ENCODE measurements at regions not wholly inside any gene's neighbourhood (a gene's known extent, or its start where the extent isn't known, plus 50 kb on each side); places are given as distances from the start of the nearest gene placed in this dataset.

GRCh38 chr22:48646216-48646925, 1181.3 kb downstream of the BRD1 start:
- no peaks in the 10 kb centered on the region for H3K36me3 ChIP-seq (replicated peaks in 1 of 2; ENCODE audit: control extremely low read depth in 1 of 2, control insufficient read depth in 1 of 2, extremely low read depth in 1 of 2, insufficient read depth in 2 of 2, low read length in 1 of 2)
- no peaks in the 10 kb centered on the region for H4K20me1 ChIP-seq (ENCODE audit: control insufficient read depth, insufficient read depth, low read length, poor library complexity, severe bottlenecking)
- no peaks in the 10 kb centered on the region for H3K9me3 Mint-ChIP-seq (ENCODE audit: insufficient read depth)
- no peak overlapping the region for H2AFZ ChIP-seq (ENCODE audit: insufficient read depth, low read depth, low read length, poor library complexity, severe bottlenecking)
- DNase-seq (no peak), ATAC-seq (ENCODE audit: low read depth) (no peak)
- no peak overlapping the region for H3K4me3 ChIP-seq (ENCODE audit: control extremely low read depth in 1 of 5, extremely low read depth in 1 of 5, insufficient read depth in 1 of 5, low read depth in 2 of 5, low read length in 4 of 5)
- no peaks in the 10 kb centered on the region for H3K27me3 ChIP-seq (replicated peaks in 1 of 4; ENCODE audit: control extremely low read depth in 1 of 4, control insufficient read depth in 3 of 4, insufficient read depth in 4 of 4, low read length in 3 of 4)
- no peaks in the 10 kb centered on the region for H3K27me3 Mint-ChIP-seq
- POLR2A ChIA-PET: no interaction called here
- H3K9ac ChIP-seq (ENCODE audit: low read length): no peak overlapping the region
- H3K4me1 Mint-ChIP-seq: no peaks in the 10 kb centered on the region
- H3K9me3 ChIP-seq (ENCODE audit: control extremely low read depth in 1 of 3, control insufficient read depth in 2 of 3, insufficient read depth in 1 of 3, low read length in 2 of 3): peaks cover 0 to 14% (median 0%) of the 10 kb centered on the region in 3 donors
- TF ChIP-seq CTCF (IDR thresholded peaks at IDR 0.05) (no peak), EZH2 (IDR thresholded peaks at IDR 0.05; ENCODE audit: borderline replicate concordance, insufficient read depth, low read depth, low read length, poor library complexity, severe bottlenecking) (no peak)
- H3K27ac ChIP-seq (ENCODE audit: low read length in 2 of 2): no peak overlapping the region
- CTCF ChIA-PET: no interaction called here
- no peak overlapping the region for H3K4me3 Mint-ChIP-seq
- WGBS (ENCODE audit: insufficient coverage): 96% methylated on average over 42 of the region's 42 CpGs
- no peak overlapping the region for H3K4me2 ChIP-seq (replicated peaks; ENCODE audit: low read depth, low read length, poor library complexity, severe bottlenecking)
- no peak overlapping the region for H3K27ac Mint-ChIP-seq
- no peaks in the 10 kb centered on the region for H3K4me1 ChIP-seq (ENCODE audit: control insufficient read depth in 2 of 2, insufficient read depth in 2 of 2, low read length in 2 of 2)
- intact Hi-C loops (cut with micrococcal nuclease): no loop called here
- H3K79me2 ChIP-seq (ENCODE audit: control insufficient read depth, insufficient read depth, low read length): no peaks in the 10 kb centered on the region

- Mint-ChIP-seq H3K9me3 (ENCODE audit: insufficient read depth) (no peaks in the 10 kb centered on the region), H3K27ac (no peak overlapping the region), H3K4me1 (no peaks in the 10 kb centered on the region), H3K27me3 (no peaks in the 10 kb centered on the region), H3K4me3 (no peak overlapping the region)
- no peaks in the 10 kb centered on the region for H3K36me3 ChIP-seq (replicated peaks in 1 of 2; ENCODE audit: control extremely low read depth in 1 of 2, control insufficient read depth in 1 of 2, extremely low read depth in 1 of 2, insufficient read depth in 2 of 2, low read length in 1 of 2)
- H4K20me1 ChIP-seq (ENCODE audit: control insufficient read depth, insufficient read depth, low read length, poor library complexity, severe bottlenecking): no peaks in the 10 kb centered on the region
- no peaks in the 10 kb centered on the region for H3K27me3 ChIP-seq (replicated peaks in 1 of 4; ENCODE audit: control extremely low read depth in 1 of 4, control insufficient read depth in 3 of 4, insufficient read depth in 4 of 4, low read length in 3 of 4)
- no peaks in the 10 kb centered on the region for H3K79me2 ChIP-seq (ENCODE audit: control insufficient read depth, insufficient read depth, low read length)
- ChIA-PET POLR2A (no interaction called here), CTCF (no interaction called here)
- DNase-seq: no peak
- no peak overlapping the region for H3K4me3 ChIP-seq (ENCODE audit: control extremely low read depth in 1 of 5, extremely low read depth in 1 of 5, insufficient read depth in 1 of 5, low read depth in 2 of 5, low read length in 4 of 5)
- no peak overlapping the region for H3K9ac ChIP-seq (ENCODE audit: low read length)
- intact Hi-C loops (cut with micrococcal nuclease): no loop called here
- H3K4me1 ChIP-seq (ENCODE audit: control insufficient read depth in 2 of 2, insufficient read depth in 2 of 2, low read length in 2 of 2): no peaks in the 10 kb centered on the region
- H3K4me2 ChIP-seq (replicated peaks; ENCODE audit: low read depth, low read length, poor library complexity, severe bottlenecking): no peak overlapping the region
- TF ChIP-seq CTCF (IDR thresholded peaks at IDR 0.05) (no peak), EZH2 (IDR thresholded peaks at IDR 0.05; ENCODE audit: borderline replicate concordance, insufficient read depth, low read depth, low read length, poor library complexity, severe bottlenecking) (no peak)
- H2AFZ ChIP-seq (ENCODE audit: insufficient read depth, low read depth, low read length, poor library complexity, severe bottlenecking): no peak overlapping the region
- ATAC-seq (ENCODE audit: low read depth): no peak
- WGBS (ENCODE audit: insufficient coverage): 74% methylated on average over 16 of the region's 16 CpGs
- no peak overlapping the region for H3K27ac ChIP-seq (ENCODE audit: low read length in 2 of 2)
- H3K9me3 ChIP-seq (ENCODE audit: control extremely low read depth in 1 of 3, control insufficient read depth in 2 of 3, insufficient read depth in 1 of 3, low read length in 2 of 3): peaks cover 0 to 14% (median 0%) of the 10 kb centered on the region in 3 donors
These were observed 1181.9 kb downstream of the BRD1 start for GRCh38 chr22:48645766-48646165.
